ENCODE measurements at regions not wholly inside any gene's neighbourhood (a gene's known extent, or its start where the extent isn't known, plus 50 kb on each side); places are given as distances from the start of the nearest gene placed in this dataset.
"Not testable (repeated sequence)": the region's sequence is repeated elsewhere in the genome, so short reads cannot be mapped to it uniquely, and the experiment has no call there.

- H3K36me3 ChIP-seq (ENCODE audit: insufficient read depth), result no peaks in the 10 kb centered on the region
- H3K27me3 ChIP-seq (ENCODE audit: insufficient read depth, low read depth), result no peaks in the 10 kb centered on the region
- H3K79me2 ChIP-seq (ENCODE audit: insufficient read depth, low read depth), result no peaks in the 10 kb centered on the region
- H3K9ac ChIP-seq, result no peak overlapping the region
- H3K4me1 ChIP-seq (ENCODE audit: low read depth, poor library complexity, severe bottlenecking), result no peaks in the 10 kb centered on the region
- H3K4me3 ChIP-seq (IDR thresholded peaks at IDR 0.05; ENCODE audit: insufficient read depth, low read depth, low read length), result no peak overlapping the region
- H3K27ac ChIP-seq, result no peak overlapping the region
- H2AFZ ChIP-seq (ENCODE audit: low read depth), result no peak overlapping the region
- no peaks in the 10 kb centered on the region for H4K20me1 ChIP-seq (ENCODE audit: insufficient read depth)
- TF ChIP-seq CTCF (conservative IDR thresholded peaks at IDR 0.05; ENCODE audit: low read depth, low read length), result no peak
- no peak overlapping the region for H3K4me2 ChIP-seq
Measured at GRCh38 chr13:58488251-58488650, 856.7 kb downstream of the PCDH17 start.

- no peaks in the 10 kb centered on the region for H3K36me3 ChIP-seq (ENCODE audit: insufficient read depth)
- H3K27me3 ChIP-seq (ENCODE audit: insufficient read depth, low read depth), result no peaks in the 10 kb centered on the region
- no peak overlapping the region for H3K4me3 ChIP-seq (IDR thresholded peaks at IDR 0.05; ENCODE audit: insufficient read depth, low read depth, low read length)
- H3K79me2 ChIP-seq (ENCODE audit: insufficient read depth, low read depth), result no peaks in the 10 kb centered on the region
- H2AFZ ChIP-seq (ENCODE audit: low read depth), result no peak overlapping the region
- TF ChIP-seq CTCF (conservative IDR thresholded peaks at IDR 0.05; ENCODE audit: low read depth, low read length), result no peak
- H3K4me1 ChIP-seq (ENCODE audit: low read depth, poor library complexity, severe bottlenecking), result no peaks in the 10 kb centered on the region
- no peak overlapping the region for H3K9ac ChIP-seq
- H4K20me1 ChIP-seq (ENCODE audit: insufficient read depth), result no peaks in the 10 kb centered on the region
- H3K4me2 ChIP-seq, result no peak overlapping the region
- no peak overlapping the region for H3K27ac ChIP-seq
Measured at GRCh38 chr13:58495668-58496067, 864.1 kb downstream of the PCDH17 start.

- TF ChIP-seq CTCF (conservative IDR thresholded peaks at IDR 0.05; ENCODE audit: low read depth, low read length), result no peak
- Histone ChIP-seq H3K4me2 (no peak overlapping the region), H3K27me3 (ENCODE audit: insufficient read depth, low read depth) (no peaks in the 10 kb centered on the region), H3K79me2 (ENCODE audit: insufficient read depth, low read depth) (no peaks in the 10 kb centered on the region), H2AFZ (ENCODE audit: low read depth) (no peak overlapping the region), H3K4me3 (IDR thresholded peaks at IDR 0.05; ENCODE audit: insufficient read depth, low read depth, low read length) (no peak overlapping the region), H4K20me1 (ENCODE audit: insufficient read depth) (no peaks in the 10 kb centered on the region), H3K36me3 (ENCODE audit: insufficient read depth) (no peaks in the 10 kb centered on the region), H3K9ac (no peak overlapping the region), H3K27ac (no peak overlapping the region), H3K4me1 (ENCODE audit: low read depth, poor library complexity, severe bottlenecking) (no peaks in the 10 kb centered on the region)
Measured at GRCh38 chr13:58500938-58501337, 869.4 kb downstream of the PCDH17 start.

- not testable (repeated sequence) for H3K79me2 ChIP-seq (ENCODE audit: insufficient read depth, low read depth); H3K27me3 ChIP-seq (ENCODE audit: insufficient read depth, low read depth); H3K4me2 ChIP-seq; H2AFZ ChIP-seq (ENCODE audit: low read depth); H3K9ac ChIP-seq; H3K36me3 ChIP-seq (ENCODE audit: insufficient read depth); H4K20me1 ChIP-seq (ENCODE audit: insufficient read depth); H3K4me1 ChIP-seq (ENCODE audit: low read depth, poor library complexity, severe bottlenecking); H3K4me3 ChIP-seq (IDR thresholded peaks at IDR 0.05; ENCODE audit: insufficient read depth, low read depth, low read length); H3K27ac ChIP-seq
Measured at GRCh38 chr13:58504202-58504700, 872.7 kb downstream of the PCDH17 start.

- H3K27ac ChIP-seq; H3K4me1 ChIP-seq (ENCODE audit: low read depth, poor library complexity, severe bottlenecking); H3K4me2 ChIP-seq; H3K27me3 ChIP-seq (ENCODE audit: insufficient read depth, low read depth); H3K9ac ChIP-seq; H3K4me3 ChIP-seq (IDR thresholded peaks at IDR 0.05; ENCODE audit: insufficient read depth, low read depth, low read length); H4K20me1 ChIP-seq (ENCODE audit: insufficient read depth); H3K36me3 ChIP-seq (ENCODE audit: insufficient read depth); H3K79me2 ChIP-seq (ENCODE audit: insufficient read depth, low read depth); H2AFZ ChIP-seq (ENCODE audit: low read depth): not testable (repeated sequence)
Measured at GRCh38 chr13:58505262-58505920, 873.8 kb downstream of the PCDH17 start.
